K562 (cell line): ENCODE measurements at regions not wholly inside any gene's neighbourhood (a gene's known extent, or its start where the extent isn't known, plus 50 kb on each side); places are given as distances from the start of the nearest gene placed in this dataset.

Experiments used
- ATAC-seq: fragments of 200-7000 bp; cut with Tn5 transposase; 3 replicates; pipeline ENCODE4 v1.9.1; 2020; ENCODE audit warnings: moderate library complexity
- BruUV-seq: library from RNA; stranded (reverse); fragments of 400-500 nt; replicated peaks from 2 replicates; lab custom pipeline; 2021; lab: Mats Ljungman, UMichigan
- CTCF ChIA-PET: fragments of 300-600 bp; formaldehyde crosslinking; extraction: SDS; loops from one replicate; lab custom pipeline; 2021; ENCODE audit warnings: low intra/inter-chr PET ratio; lab: Yijun Ruan, JAX
- POLR2A ChIA-PET: fragments of 300-600, 350-650 bp; sonication (Branson Sonifier 250); formaldehyde crosslinking; extraction: SDS; loops from one replicate; lab custom pipeline; 2021; ENCODE audit warnings: antibody characterized with exemption, inconsistent platforms; lab: Yijun Ruan, JAX
- DNase-seq, 4 experiments: peaks; one replicate each; pipeline versions ENCODE4 v3.0.0 to v3.0.0-alpha.2; 2011 to 2018; ENCODE audit warnings: low spot score in 3 of 4, mixed read lengths in 3 of 4; ENCODE audit errors: extremely low read depth in 1 of 4
- FAIRE-seq: peaks from 2 replicates; lab custom pipeline; 2011; peaks lifted over from hg19 to GRCh38; lab: Jason Lieb, UNC
- H2AFZ ChIP-seq: 2 replicates; pipeline ENCODE4 v1.6.0; 2011; ENCODE audit warnings: low read depth, low read length, control low read depth, inconsistent platforms
- H3K27ac ChIP-seq: fragments of 200-600 bp; 3 replicates; pipeline ENCODE4 v1.8.0; 2011; ENCODE audit warnings: low read depth, mild to moderate bottlenecking, control low read depth, inconsistent platforms, low read length, moderate library complexity, mixed read lengths; ENCODE audit errors: extremely low read depth
- H3K27me3 ChIP-seq, 2 experiments: fragments of 300-600 bp in 1 of 2; 2 replicates in 1 of 2; 3 replicates in 1 of 2; pipeline versions ENCODE4 v1.6.0 to v1.8.0; 2011; ENCODE audit warnings: inconsistent platforms in 2 of 2, low read length in 2 of 2, mild to moderate bottlenecking in 1 of 2, mixed read lengths in 1 of 2, moderate library complexity in 1 of 2; ENCODE audit not compliant: control insufficient read depth in 2 of 2, insufficient read depth in 2 of 2
- H3K36me3 ChIP-seq: fragments of 300-600 bp; 3 replicates; pipeline ENCODE4 v1.8.0; 2011; ENCODE audit warnings: mild to moderate bottlenecking, low read length, inconsistent platforms; ENCODE audit not compliant: control insufficient read depth, insufficient read depth
- H3K4me1 ChIP-seq, 2 experiments: fragments of 200-600 bp in 1 of 2; replicated peaks in 1 of 2; 2 replicates in 1 of 2; 3 replicates in 1 of 2; pipeline versions ENCODE4 v1.5.1 to v1.8.0; 2011; ENCODE audit warnings: inconsistent platforms in 2 of 2, low read length in 2 of 2, mild to moderate bottlenecking in 1 of 2, mixed read lengths in 1 of 2, moderate library complexity in 1 of 2; ENCODE audit not compliant: control insufficient read depth in 2 of 2, insufficient read depth in 2 of 2
- H3K4me2 ChIP-seq: 2 replicates; pipeline ENCODE4 v1.6.1; 2011; ENCODE audit warnings: low read length, control low read depth, inconsistent platforms, mixed read lengths; ENCODE audit not compliant: insufficient read depth
- H3K4me3 ChIP-seq: fragments of 200-600 bp; sonication (generic), shearing (Covaris generic); 2 replicates; pipeline ENCODE4 v1.5.1; 2016; ENCODE audit warnings: control low read depth, inconsistent platforms
- H3K79me2 ChIP-seq: fragments of 200-600 bp; 3 replicates; pipeline ENCODE4 v1.8.0; 2011; ENCODE audit warnings: low read length, inconsistent platforms; ENCODE audit not compliant: control insufficient read depth, insufficient read depth
- H3K9ac ChIP-seq, 2 experiments: 2 replicates each; pipeline versions ENCODE4 v1.6.0 to v1.6.1; 2011; ENCODE audit warnings: low read depth in 2 of 2, low read length in 2 of 2, control low read depth in 1 of 2, inconsistent platforms in 1 of 2, mild to moderate bottlenecking in 1 of 2, mixed read lengths in 1 of 2; ENCODE audit not compliant: insufficient read depth in 1 of 2
- H3K9me1 ChIP-seq: one replicate; pipeline ENCODE4 v1.6.0; 2011; ENCODE audit warnings: inconsistent platforms, mild to moderate bottlenecking, low read length, moderate library complexity; ENCODE audit not compliant: control insufficient read depth, insufficient read depth
- H3K9me3 ChIP-seq: replicated peaks from 2 replicates; pipeline ENCODE4 v1.5.1; 2011; ENCODE audit warnings: low read depth, low read length, inconsistent platforms; ENCODE audit not compliant: control insufficient read depth, insufficient read depth
- H4K20me1 ChIP-seq: replicated peaks from 2 replicates; pipeline ENCODE4 v1.6.1; 2011; ENCODE audit warnings: low read length, inconsistent platforms, mixed read lengths; ENCODE audit not compliant: control insufficient read depth, insufficient read depth
- CCAR2 ChIP-seq: fragments of 200-400 bp; formaldehyde crosslinking; IDR thresholded peaks from 2 replicates; pipeline ENCODE4 v1.6.1; 2017; ENCODE audit warnings: mild to moderate bottlenecking, low read depth, low read length
- KAT7 ChIP-seq: sonication (generic); formaldehyde crosslinking; IDR thresholded peaks from 2 replicates; pipeline ENCODE4 v1.8.0; 2022; ENCODE audit warnings: missing genetic modification reagents, mild to moderate bottlenecking, borderline replicate concordance
- ZNF224 ChIP-seq: sonication (generic); formaldehyde crosslinking; IDR thresholded peaks from 2 replicates; pipeline ENCODE4 v1.8.0; 2022; ENCODE audit warnings: mild to moderate bottlenecking, missing genetic modification reagents
- ZNF274 ChIP-seq: IDR thresholded peaks from 2 replicates; pipeline ENCODE4 v1.6.1; 2011; ENCODE audit warnings: low read depth, mild to moderate bottlenecking, low read length, moderate library complexity, borderline replicate concordance
- WGBS: fragments of 100-300 bp; shearing (Covaris generic); methylation state at CpG from one replicate; pipeline ENCODE4 v1.1.6; 2016; ENCODE audit warnings: low coverage, mixed read lengths; ENCODE audit not compliant: insufficient coverage; ENCODE audit errors: missing lambda C conversion rate; 5-methylcytosine and 5-hydroxymethylcytosine counted together
- in situ Hi-C: fragments of 300-500 bp; cut with MboI; formaldehyde crosslinking; loops from 4 replicates; pipeline ENCODE4 v1.15.0; 2018; ENCODE audit warnings: inconsistent platforms, mixed read lengths
- intact Hi-C: fragments of 100-400 bp; cut with micrococcal nuclease; formaldehyde crosslinking; loops from 2 replicates; pipeline ENCODE4 v1.14.2; 2022
- TF ChIP-seq, protein P1 (sequence below), 3 experiments: fragments of 200-800 bp in 1 of 3; fragments of 250-450 bp in 1 of 3; fragments of 450-650 bp in 1 of 3; sonication (Bioruptor Pico) in 1 of 3; sonication (Bioruptor generic) in 1 of 3; formaldehyde crosslinking in 1 of 3; IDR thresholded peaks; 2 replicates each; pipeline versions ENCODE4 v1.6.1 to v1.8.0; 2016 to 2022; ENCODE audit warnings: mild to moderate bottlenecking in 2 of 3, missing genetic modification characterization in 2 of 3, missing compliant biosample characterization in 1 of 3, moderate library complexity in 1 of 3

DNA sequence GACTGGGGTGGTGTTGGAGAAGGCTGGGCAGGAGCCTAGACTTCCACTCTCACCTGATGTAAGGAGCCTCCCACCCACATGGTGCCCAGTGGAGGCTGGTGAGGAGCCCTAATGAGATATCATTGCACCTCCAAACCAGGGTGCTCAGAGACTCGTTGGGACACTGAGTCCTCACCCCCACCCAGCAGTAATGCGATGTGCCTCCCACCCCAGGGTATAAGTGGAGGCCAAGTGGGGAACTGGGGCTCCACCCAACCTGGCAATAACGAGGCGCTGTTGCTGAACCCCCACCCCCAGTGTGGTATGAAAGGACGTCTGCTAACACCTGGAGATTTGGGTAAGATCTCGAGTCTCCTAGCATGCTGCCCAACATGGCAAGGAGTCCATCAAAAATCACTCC lies 510.2 kb downstream of the PREX1 start:
- FAIRE-seq: no peak
- no peak for TF ChIP-seq CCAR2
- TF ChIP-seq, protein P1, sequence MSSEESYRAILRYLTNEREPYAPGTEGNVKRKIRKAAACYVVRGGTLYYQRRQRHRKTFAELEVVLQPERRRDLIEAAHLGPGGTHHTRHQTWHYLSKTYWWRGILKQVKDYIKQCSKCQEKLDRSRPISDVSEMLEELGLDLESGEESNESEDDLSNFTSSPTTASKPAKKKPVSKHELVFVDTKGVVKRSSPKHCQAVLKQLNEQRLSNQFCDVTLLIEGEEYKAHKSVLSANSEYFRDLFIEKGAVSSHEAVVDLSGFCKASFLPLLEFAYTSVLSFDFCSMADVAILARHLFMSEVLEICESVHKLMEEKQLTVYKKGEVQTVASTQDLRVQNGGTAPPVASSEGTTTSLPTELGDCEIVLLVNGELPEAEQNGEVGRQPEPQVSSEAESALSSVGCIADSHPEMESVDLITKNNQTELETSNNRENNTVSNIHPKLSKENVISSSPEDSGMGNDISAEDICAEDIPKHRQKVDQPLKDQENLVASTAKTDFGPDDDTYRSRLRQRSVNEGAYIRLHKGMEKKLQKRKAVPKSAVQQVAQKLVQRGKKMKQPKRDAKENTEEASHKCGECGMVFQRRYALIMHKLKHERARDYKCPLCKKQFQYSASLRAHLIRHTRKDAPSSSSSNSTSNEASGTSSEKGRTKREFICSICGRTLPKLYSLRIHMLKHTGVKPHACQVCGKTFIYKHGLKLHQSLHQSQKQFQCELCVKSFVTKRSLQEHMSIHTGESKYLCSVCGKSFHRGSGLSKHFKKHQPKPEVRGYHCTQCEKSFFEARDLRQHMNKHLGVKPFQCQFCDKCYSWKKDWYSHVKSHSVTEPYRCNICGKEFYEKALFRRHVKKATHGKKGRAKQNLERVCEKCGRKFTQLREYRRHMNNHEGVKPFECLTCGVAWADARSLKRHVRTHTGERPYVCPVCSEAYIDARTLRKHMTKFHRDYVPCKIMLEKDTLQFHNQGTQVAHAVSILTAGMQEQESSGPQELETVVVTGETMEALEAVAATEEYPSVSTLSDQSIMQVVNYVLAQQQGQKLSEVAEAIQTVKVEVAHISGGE (CRISPR knock-in tag; IDR thresholded peaks at IDR 0.05): 0 out of 6 replicates have a peak, but pooled peaks of 1 of the 3 experiments have one; percentile 21
- TF ChIP-seq ZNF274: no peak
- TF ChIP-seq ZNF224 (CRISPR knock-in tag): no peak
- TF ChIP-seq KAT7 (CRISPR knock-in tag): no peak
- ATAC-seq: no peak
- in situ Hi-C loops: no loop called here
- H2AFZ ChIP-seq: no peak overlapping the region
- no peaks in the 10 kb centered on the region for H3K9me1 ChIP-seq
- ChIA-PET CTCF (no interaction called here), POLR2A (no interaction called here)
- H3K9me3 ChIP-seq: no peaks in the 10 kb centered on the region
- no peaks in the 10 kb centered on the region for H3K79me2 ChIP-seq
- intact Hi-C loops: no loop called here
- no TSS peak for BruUV-seq
- no peaks in the 10 kb centered on the region for H3K4me1 ChIP-seq
- WGBS: 2% methylated on average over 5 of the region's 6 CpGs
- no peaks in the 10 kb centered on the region for H3K36me3 ChIP-seq
- H3K27ac ChIP-seq: no peak overlapping the region
- H3K9ac ChIP-seq: no peak overlapping the region
- no peaks in the 10 kb centered on the region for H4K20me1 ChIP-seq
- no peak overlapping the region for H3K4me2 ChIP-seq
- H3K4me3 ChIP-seq: no peak overlapping the region
- peaks cover 0 to 6% of the 10 kb centered on the region in 2 experiments; a peak in 2 of 5 replicates for H3K27me3 ChIP-seq
- no peak for DNase-seq
